Lower leg skin (tissue), 3 donors: ENCODE measurements at regions not wholly inside any gene's neighbourhood (a gene's known extent, or its start where the extent isn't known, plus 50 kb on each side); places are given as distances from the start of the nearest gene placed in this dataset.

ENCODE experiments used
- CTCF ChIP-seq, 3 donors: fragments of 450-650 bp; IDR thresholded peaks; one replicate each; pipeline ENCODE4 v1.5.1; 2016; ENCODE audit warnings: antibody characterized with exemption in 3 of 3, mild to moderate bottlenecking in 3 of 3, moderate library complexity in 2 of 3
- POLR2A ChIP-seq, 2 donors: fragments of 450-650 bp; IDR thresholded peaks; one replicate each; pipeline ENCODE4 v1.6.1; 2016 to 2017; ENCODE audit warnings: antibody characterized with exemption in 2 of 2, mild to moderate bottlenecking in 1 of 2, moderate library complexity in 1 of 2

DNA sequence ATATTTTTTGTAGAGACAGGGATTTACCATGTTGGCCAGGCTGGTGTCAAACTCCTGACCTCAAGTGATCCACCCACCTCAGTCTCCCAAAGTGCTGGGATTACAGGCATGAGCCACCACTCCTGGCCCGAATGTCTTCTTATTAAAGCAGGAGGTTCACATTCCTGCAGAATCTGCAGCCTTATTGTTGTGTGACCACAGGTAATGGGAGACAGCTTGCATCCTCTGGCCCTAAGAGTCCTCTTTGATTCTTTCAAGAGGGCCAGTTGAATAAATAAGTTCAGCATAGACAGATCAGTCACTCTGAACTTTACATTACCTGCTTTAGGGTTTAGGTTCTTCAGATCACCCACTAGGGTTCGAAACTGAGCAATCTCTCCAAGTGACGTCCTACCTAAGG is 172.9 kb upstream of the TOPAZ1 start:
- no peak for TF ChIP-seq POLR2A (IDR thresholded peaks at IDR 0.05)
- no peak for TF ChIP-seq CTCF (IDR thresholded peaks at IDR 0.05)
